Endothelial cell of umbilical vein (primary cell): ENCODE measurements at regions not wholly inside any gene's neighbourhood (a gene's known extent, or its start where the extent isn't known, plus 50 kb on each side); places are given as distances from the start of the nearest gene placed in this dataset.

Experiments
- BruUV-seq: library from RNA; stranded (reverse); fragments of 400-500 nt; replicated peaks from 2 replicates; lab custom pipeline; 2021; lab: Mats Ljungman, UMichigan
- CTCF ChIA-PET: fragments of 300-600, 350-600 bp; sonication (Branson Sonifier 250); formaldehyde crosslinking; loops from one replicate; lab custom pipeline; 2021; ENCODE audit warnings: antibody characterized with exemption, inconsistent platforms; lab: Charles Lee
- POLR2A ChIA-PET: fragments of 300-600, 350-600 bp; sonication (Branson Sonifier 250); formaldehyde crosslinking; loops from one replicate; lab custom pipeline; 2021; ENCODE audit warnings: antibody characterized with exemption, inconsistent platforms; lab: Charles Lee
- DNase-seq: peaks from one replicate; pipeline ENCODE4 v3.0.0-alpha.2; 2011; ENCODE audit warnings: low read depth, low spot score
- FAIRE-seq: peaks from 2 replicates; lab custom pipeline; 2011; peaks lifted over from hg19 to GRCh38; lab: Jason Lieb, UNC
- H2AFZ ChIP-seq: 2 replicates; pipeline ENCODE4 v1.6.0; 2012; ENCODE audit warnings: low read depth, low read length, control low read depth, inconsistent platforms
- H3K27ac ChIP-seq: 2 replicates; pipeline ENCODE4 v1.5.1; 2011; ENCODE audit warnings: low read depth, mild to moderate bottlenecking, control low read depth, low read length, moderate library complexity; ENCODE audit not compliant: insufficient read depth
- H3K27me3 ChIP-seq, 2 experiments: 2 replicates each; pipeline versions ENCODE4 v1.6.0 to v1.6.1; 2011; ENCODE audit warnings: low read length in 2 of 2, mixed read lengths in 1 of 2; ENCODE audit not compliant: control insufficient read depth in 2 of 2, insufficient read depth in 2 of 2
- H3K36me3 ChIP-seq, 2 experiments: 2 replicates in 1 of 2; 3 replicates in 1 of 2; pipeline ENCODE4 v1.5.1; 2011; ENCODE audit warnings: low read length in 2 of 2, mild to moderate bottlenecking in 1 of 2, moderate library complexity in 1 of 2; ENCODE audit not compliant: control insufficient read depth in 2 of 2, insufficient read depth in 2 of 2; ENCODE audit errors: extremely low read depth in 1 of 2
- H3K4me1 ChIP-seq: 3 replicates; pipeline ENCODE4 v1.5.1; 2011; ENCODE audit warnings: mild to moderate bottlenecking, low read length; ENCODE audit not compliant: control insufficient read depth, insufficient read depth; ENCODE audit errors: extremely low read depth
- H3K4me2 ChIP-seq: 2 replicates; pipeline ENCODE4 v1.6.1; 2011; ENCODE audit warnings: low read length, control low read depth, mixed read lengths; ENCODE audit not compliant: insufficient read depth
- H3K4me3 ChIP-seq, 3 experiments: fragments of 200-600 bp in 1 of 3; sonication (generic), shearing (Covaris generic) in 1 of 3; replicated peaks in 1 of 3; 2 replicates each; pipeline ENCODE4 v1.5.1; 2011 to 2016; ENCODE audit warnings: control low read depth in 3 of 3, low read length in 3 of 3, mild to moderate bottlenecking in 2 of 3, inconsistent platforms in 1 of 3, low read depth in 1 of 3, moderate library complexity in 1 of 3; ENCODE audit not compliant: insufficient read depth in 1 of 3
- H3K79me2 ChIP-seq: 2 replicates; pipeline ENCODE4 v1.6.0; 2012; ENCODE audit warnings: low read length, inconsistent platforms; ENCODE audit not compliant: control insufficient read depth, insufficient read depth
- H3K9ac ChIP-seq: replicated peaks from 2 replicates; pipeline ENCODE3; 2011; ENCODE audit warnings: low read length, control low read depth; ENCODE audit not compliant: insufficient read depth; ENCODE audit errors: extremely low read depth
- H3K9me1 ChIP-seq: replicated peaks from 3 replicates; pipeline ENCODE4 v1.6.0; 2011; ENCODE audit warnings: mild to moderate bottlenecking, low read length; ENCODE audit not compliant: control insufficient read depth, insufficient read depth; ENCODE audit errors: extremely low read depth
- H3K9me3 ChIP-seq: replicated peaks from 2 replicates; pipeline ENCODE4 v1.5.1; 2012; ENCODE audit warnings: low read length, inconsistent platforms; ENCODE audit not compliant: control insufficient read depth, insufficient read depth
- H4K20me1 ChIP-seq: replicated peaks from 2 replicates; pipeline ENCODE3; 2011; ENCODE audit warnings: mild to moderate bottlenecking, low read length; ENCODE audit not compliant: control insufficient read depth, insufficient read depth; ENCODE audit errors: extremely low read depth
- EZH2 ChIP-seq: IDR thresholded peaks from 2 replicates; pipeline ENCODE4 v1.6.1; 2012; ENCODE audit warnings: borderline replicate concordance, low read depth, mild to moderate bottlenecking, moderate library complexity, low read length, inconsistent platforms; ENCODE audit not compliant: severe bottlenecking
- FOS ChIP-seq: IDR thresholded peaks from 2 replicates; pipeline ENCODE4 v1.6.1; 2011; ENCODE audit warnings: mild to moderate bottlenecking, low read length, moderate library complexity, borderline replicate concordance; ENCODE audit not compliant: insufficient read depth
- GATA2 ChIP-seq: IDR thresholded peaks from 2 replicates; pipeline ENCODE4 v1.7.0; 2011; ENCODE audit warnings: low read depth, mild to moderate bottlenecking, moderate library complexity, mixed read lengths, low read length; ENCODE audit not compliant: insufficient read length, insufficient read depth
- JUN ChIP-seq: IDR thresholded peaks from 2 replicates; pipeline ENCODE4 v1.6.1; 2011; ENCODE audit warnings: borderline replicate concordance, low read depth; ENCODE audit not compliant: insufficient read length, insufficient read depth
- MYC ChIP-seq: IDR thresholded peaks from one replicate; pipeline ENCODE4 v1.6.1; 2011; ENCODE audit warnings: mild to moderate bottlenecking, low read depth, low read length
- POLR2A ChIP-seq: IDR thresholded peaks from 2 replicates; pipeline ENCODE4 v1.6.1; 2012; ENCODE audit warnings: low read depth, mild to moderate bottlenecking, control low read depth, low read length
- POLR2AphosphoS5 ChIP-seq: IDR thresholded peaks from 2 replicates; pipeline ENCODE4 v1.6.1; 2012; ENCODE audit warnings: low read depth, mild to moderate bottlenecking, control low read depth, low read length, moderate library complexity; ENCODE audit not compliant: insufficient read depth
- dilution Hi-C: fragments of 300-500 bp; cut with MboI; formaldehyde crosslinking; loops from one replicate; pipeline ENCODE4 v1.15.0; 2019; ENCODE audit warnings: low sequenced_read_pairs; ENCODE audit not compliant: extremely low pct_ligation_motif_present
- intact Hi-C: fragments of 100-400 bp; cut with micrococcal nuclease; formaldehyde crosslinking; loops from one replicate; pipeline ENCODE4 v1.10.0; 2022
- TF ChIP-seq, protein P1 (sequence below), 2 donors: IDR thresholded peaks; 1 replicate in 1 of 2; 2 replicates in 1 of 2; pipeline ENCODE4 v1.5.1; 2011; ENCODE audit warnings: low read length in 2 of 2, mild to moderate bottlenecking in 2 of 2, moderate library complexity in 2 of 2, control low read depth in 1 of 2, inconsistent platforms in 1 of 2, low read depth in 1 of 2; ENCODE audit not compliant: insufficient read depth in 1 of 2; ENCODE audit errors: extremely low read depth in 1 of 2
- TF ChIP-seq, protein P2 (sequence below): IDR thresholded peaks from 2 replicates; pipeline ENCODE4 v1.6.1; 2011; ENCODE audit not compliant: insufficient read depth, insufficient read length

DNA sequence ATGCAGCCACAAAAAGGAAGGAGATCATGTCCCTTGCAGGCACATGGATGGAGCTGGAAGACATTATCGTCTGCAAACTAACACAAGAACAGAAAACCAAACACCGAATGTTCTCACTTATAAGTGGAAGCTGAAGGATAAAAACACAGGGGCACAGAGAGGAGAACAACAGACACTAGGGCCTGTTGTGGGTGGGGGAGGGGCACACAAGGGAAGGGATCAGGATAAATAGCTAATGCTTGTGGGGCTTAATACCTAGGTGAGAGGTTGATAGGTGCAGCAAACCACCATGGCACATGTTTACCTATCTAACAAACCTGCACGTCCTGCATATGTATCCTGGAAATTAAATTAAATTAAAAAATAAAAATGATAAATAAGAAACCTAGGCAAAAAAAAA is 969.9 kb downstream of the TTLL7 start:
- no peak overlapping the region for H3K9ac ChIP-seq
- DNase-seq = no peak
- no peaks in the 10 kb centered on the region for H3K9me1 ChIP-seq
- H3K36me3 ChIP-seq = no peaks in the 10 kb centered on the region
- no peak overlapping the region for H2AFZ ChIP-seq
- no peak overlapping the region for H3K4me2 ChIP-seq
- BruUV-seq = no TSS peak
- dilution Hi-C loops (no loop called here), intact Hi-C loops (no loop called here)
- no peaks in the 10 kb centered on the region for H3K27me3 ChIP-seq
- no peaks in the 10 kb centered on the region for H3K79me2 ChIP-seq
- no peak overlapping the region for H3K27ac ChIP-seq
- H3K9me3 ChIP-seq = no peaks in the 10 kb centered on the region
- no peak for FAIRE-seq
- no peak overlapping the region for H3K4me3 ChIP-seq
- no peaks in the 10 kb centered on the region for H4K20me1 ChIP-seq
- ChIA-PET CTCF (no interaction called here), POLR2A (no interaction called here)
- H3K4me1 ChIP-seq = peaks cover 9% of the 10 kb centered on the region
- TF ChIP-seq, protein P1, sequence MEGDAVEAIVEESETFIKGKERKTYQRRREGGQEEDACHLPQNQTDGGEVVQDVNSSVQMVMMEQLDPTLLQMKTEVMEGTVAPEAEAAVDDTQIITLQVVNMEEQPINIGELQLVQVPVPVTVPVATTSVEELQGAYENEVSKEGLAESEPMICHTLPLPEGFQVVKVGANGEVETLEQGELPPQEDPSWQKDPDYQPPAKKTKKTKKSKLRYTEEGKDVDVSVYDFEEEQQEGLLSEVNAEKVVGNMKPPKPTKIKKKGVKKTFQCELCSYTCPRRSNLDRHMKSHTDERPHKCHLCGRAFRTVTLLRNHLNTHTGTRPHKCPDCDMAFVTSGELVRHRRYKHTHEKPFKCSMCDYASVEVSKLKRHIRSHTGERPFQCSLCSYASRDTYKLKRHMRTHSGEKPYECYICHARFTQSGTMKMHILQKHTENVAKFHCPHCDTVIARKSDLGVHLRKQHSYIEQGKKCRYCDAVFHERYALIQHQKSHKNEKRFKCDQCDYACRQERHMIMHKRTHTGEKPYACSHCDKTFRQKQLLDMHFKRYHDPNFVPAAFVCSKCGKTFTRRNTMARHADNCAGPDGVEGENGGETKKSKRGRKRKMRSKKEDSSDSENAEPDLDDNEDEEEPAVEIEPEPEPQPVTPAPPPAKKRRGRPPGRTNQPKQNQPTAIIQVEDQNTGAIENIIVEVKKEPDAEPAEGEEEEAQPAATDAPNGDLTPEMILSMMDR (IDR thresholded peaks at IDR 0.05; ENCODE audit: extremely low read depth in 1 of 2, insufficient read depth in 1 of 2, low read depth in 1 of 2, low read length in 2 of 2) = no peak
- no peak for TF ChIP-seq EZH2
- TF ChIP-seq, protein P2, sequence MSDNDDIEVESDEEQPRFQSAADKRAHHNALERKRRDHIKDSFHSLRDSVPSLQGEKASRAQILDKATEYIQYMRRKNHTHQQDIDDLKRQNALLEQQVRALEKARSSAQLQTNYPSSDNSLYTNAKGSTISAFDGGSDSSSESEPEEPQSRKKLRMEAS = no peak
- TF ChIP-seq POLR2AphosphoS5 = no peak
- no peak for TF ChIP-seq MYC
- no peak for TF ChIP-seq FOS
- TF ChIP-seq GATA2 = no peak
- no peak for TF ChIP-seq JUN
- no peak for TF ChIP-seq POLR2A
